Peyer's patch (tissue), 4 donors: ENCODE measurements at regions not wholly inside any gene's neighbourhood (a gene's known extent, or its start where the extent isn't known, plus 50 kb on each side); places are given as distances from the start of the nearest gene placed in this dataset.

Source experiments
- CTCF ChIP-seq, 6 experiments: fragments of 450-650 bp in 4 of 6; fragments of 200-600 bp in 2 of 6; sonication (generic) in 1 of 6; IDR thresholded peaks; one replicate each; pipeline ENCODE4 v1.5.1; 2017 to 2019; ENCODE audit warnings: antibody characterized with exemption in 6 of 6, mild to moderate bottlenecking in 3 of 6, moderate library complexity in 1 of 6
- POLR2A ChIP-seq, 2 donors: fragments of 450-650 bp; IDR thresholded peaks; one replicate each; pipeline ENCODE4 v1.5.1; 2017; ENCODE audit warnings: antibody characterized with exemption in 2 of 2, mild to moderate bottlenecking in 2 of 2, moderate library complexity in 2 of 2

DNA sequence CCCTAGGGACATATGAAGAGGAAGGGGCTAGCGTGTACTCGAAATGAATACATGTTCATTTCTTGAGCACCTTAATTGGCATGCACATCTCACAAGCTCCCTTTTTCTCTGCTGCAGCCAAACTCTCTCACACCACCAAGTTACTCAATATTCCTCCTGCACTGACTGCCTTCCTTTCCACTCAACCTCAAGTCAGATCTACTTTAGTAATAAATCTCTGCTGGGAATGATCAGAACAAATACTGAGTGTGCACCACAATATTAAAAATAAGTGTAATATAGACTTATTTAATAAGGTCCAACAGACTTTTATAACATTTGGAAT is 995.8 kb upstream of the WWC1 start:
- TF ChIP-seq POLR2A (IDR thresholded peaks at IDR 0.05) (no peak), CTCF (IDR thresholded peaks at IDR 0.05) (no peak)
